ENCODE measurements at regions not wholly inside any gene's neighbourhood (a gene's known extent, or its start where the extent isn't known, plus 50 kb on each side); places are given as distances from the start of the nearest gene placed in this dataset.

GRCh38 chr9:13732290-13732689, 452.8 kb upstream of the MPDZ start:
- no peak for DNase-seq (ENCODE audit: low read depth)
- H3K4me3 ChIP-seq (ENCODE audit: low read depth, low read length) = no peak overlapping the region
- no peak for TF ChIP-seq CTCF (IDR thresholded peaks at IDR 0.05; ENCODE audit: insufficient read depth, low read depth, low read length, missing control alignments)

GRCh38 chr9:13731637-13732036, 452.1 kb upstream of the MPDZ start:
- no peak for DNase-seq (ENCODE audit: low read depth)
- no peak overlapping the region for H3K4me3 ChIP-seq (ENCODE audit: low read depth, low read length)
- no peak for TF ChIP-seq CTCF (IDR thresholded peaks at IDR 0.05; ENCODE audit: insufficient read depth, low read depth, low read length, missing control alignments)

GRCh38 chr9:13729955-13730354, 450.5 kb upstream of the MPDZ start:
- no peak for TF ChIP-seq CTCF (IDR thresholded peaks at IDR 0.05; ENCODE audit: insufficient read depth, low read depth, low read length, missing control alignments)
- H3K4me3 ChIP-seq (ENCODE audit: low read depth, low read length) = no peak overlapping the region
- DNase-seq (ENCODE audit: low read depth) = no peak

- DNase-seq (ENCODE audit: low read depth) = no peak
- no peak overlapping the region for H3K4me3 ChIP-seq (ENCODE audit: low read depth, low read length)
- no peak for TF ChIP-seq CTCF (IDR thresholded peaks at IDR 0.05; ENCODE audit: insufficient read depth, low read depth, low read length, missing control alignments)
These were observed 449.7 kb upstream of the MPDZ start for GRCh38 chr9:13728917-13729811.

GRCh38 chr9:13728131-13728530, 448.6 kb upstream of the MPDZ start:
- no peak overlapping the region for H3K4me3 ChIP-seq (ENCODE audit: low read depth, low read length)
- no peak for DNase-seq (ENCODE audit: low read depth)
- TF ChIP-seq CTCF (IDR thresholded peaks at IDR 0.05; ENCODE audit: insufficient read depth, low read depth, low read length, missing control alignments) = no peak

- TF ChIP-seq CTCF (IDR thresholded peaks at IDR 0.05; ENCODE audit: insufficient read depth, low read depth, low read length, missing control alignments) = no peak
- H3K4me3 ChIP-seq (ENCODE audit: low read depth, low read length) = no peak overlapping the region
- no peak for DNase-seq (ENCODE audit: low read depth)
These were observed 447.3 kb upstream of the MPDZ start for GRCh38 chr9:13726746-13727145.

- TF ChIP-seq CTCF (IDR thresholded peaks at IDR 0.05; ENCODE audit: insufficient read depth, low read depth, low read length, missing control alignments) = no peak
- DNase-seq (ENCODE audit: low read depth) = no peak
- no peak overlapping the region for H3K4me3 ChIP-seq (ENCODE audit: low read depth, low read length)
These were observed 446.0 kb upstream of the MPDZ start for GRCh38 chr9:13725516-13725915.
